Muscle of back (tissue), 3 donors: ENCODE measurements at regions not wholly inside any gene's neighbourhood (a gene's known extent, or its start where the extent isn't known, plus 50 kb on each side); places are given as distances from the start of the nearest gene placed in this dataset.

Experiments
- DNase-seq, 3 donors: peaks; one replicate each; pipeline versions ENCODE4 v3.0.0 to v3.0.0-alpha.2; 2013

DNA sequence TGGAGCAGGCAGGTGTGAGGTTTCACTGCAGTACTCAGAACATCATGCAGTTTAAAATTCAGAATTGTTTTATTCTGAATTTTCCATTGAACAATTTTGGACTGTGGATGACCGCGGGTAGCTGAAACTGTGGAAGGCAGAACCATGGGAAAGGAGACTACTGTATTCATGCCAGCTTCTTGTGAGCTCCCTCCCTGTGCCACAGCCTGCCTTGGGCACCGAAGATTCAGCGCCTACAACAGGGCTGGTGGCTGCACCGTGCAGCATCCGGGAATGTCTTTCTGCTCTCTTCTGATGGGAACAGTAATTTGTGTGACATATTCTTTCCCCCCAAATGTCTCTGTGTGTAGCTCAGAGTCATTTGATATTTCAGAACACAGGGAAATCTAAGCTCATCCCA is 118.5 kb upstream of the NKX1-1 start:
- no peak for DNase-seq

GRCh38 chr4:1523907-1524636 is 117.8 kb upstream of the NKX1-1 start:
- no peak for DNase-seq

- DNase-seq, result no peak
These were observed 117.3 kb upstream of the NKX1-1 start for GRCh38 chr4:1523506-1523905.

GRCh38 chr4:1523033-1523432 is 116.8 kb upstream of the NKX1-1 start:
- no peak for DNase-seq

DNA sequence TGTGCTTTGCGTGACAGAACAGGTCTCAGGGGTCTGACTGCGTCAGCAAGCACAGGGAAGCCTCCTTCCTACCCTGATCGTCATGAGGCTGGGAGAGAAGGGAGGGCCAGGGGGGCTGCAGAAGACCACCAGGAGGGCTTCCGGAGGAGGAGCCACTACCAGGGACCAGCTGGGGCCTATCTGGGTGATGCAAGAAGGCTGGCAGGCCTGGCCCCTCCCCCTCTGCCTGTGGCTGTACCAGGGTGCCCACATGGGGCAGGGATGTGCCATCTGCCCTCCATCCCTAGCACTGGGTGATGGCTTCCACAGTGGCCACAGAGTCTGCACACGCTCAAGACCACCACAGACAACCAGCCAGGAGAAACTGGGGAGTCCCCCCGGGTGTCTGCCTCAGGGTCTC is 116.4 kb upstream of the NKX1-1 start:
- no peak for DNase-seq

DNA sequence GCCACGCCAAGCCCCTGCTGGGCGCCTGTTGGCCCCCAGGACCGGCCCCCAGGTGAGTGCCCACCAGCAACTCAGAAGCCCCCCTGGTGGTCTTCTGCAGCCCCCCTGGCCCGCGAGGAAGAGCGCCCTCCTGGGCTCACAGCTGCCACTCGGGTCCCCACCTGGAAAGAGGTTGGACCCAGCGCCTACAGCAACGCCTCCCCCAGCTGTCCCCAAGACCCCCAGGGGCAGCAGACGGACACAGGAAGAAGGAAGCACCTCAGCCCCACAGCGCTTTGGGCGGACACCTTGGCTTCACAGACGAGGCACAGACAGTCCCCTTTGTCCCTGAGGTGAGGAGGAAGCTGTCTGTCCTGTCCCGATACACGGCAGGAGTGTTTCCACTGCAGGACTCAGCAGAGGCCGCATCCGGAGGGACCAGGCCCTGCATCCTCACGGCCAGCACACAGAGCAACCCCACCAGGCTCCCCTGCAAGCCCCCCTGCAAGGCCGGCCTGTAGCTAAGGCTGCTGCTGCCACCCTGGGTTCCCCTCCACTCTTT is 115.6 kb upstream of the NKX1-1 start:
- DNase-seq, result no peak

DNA sequence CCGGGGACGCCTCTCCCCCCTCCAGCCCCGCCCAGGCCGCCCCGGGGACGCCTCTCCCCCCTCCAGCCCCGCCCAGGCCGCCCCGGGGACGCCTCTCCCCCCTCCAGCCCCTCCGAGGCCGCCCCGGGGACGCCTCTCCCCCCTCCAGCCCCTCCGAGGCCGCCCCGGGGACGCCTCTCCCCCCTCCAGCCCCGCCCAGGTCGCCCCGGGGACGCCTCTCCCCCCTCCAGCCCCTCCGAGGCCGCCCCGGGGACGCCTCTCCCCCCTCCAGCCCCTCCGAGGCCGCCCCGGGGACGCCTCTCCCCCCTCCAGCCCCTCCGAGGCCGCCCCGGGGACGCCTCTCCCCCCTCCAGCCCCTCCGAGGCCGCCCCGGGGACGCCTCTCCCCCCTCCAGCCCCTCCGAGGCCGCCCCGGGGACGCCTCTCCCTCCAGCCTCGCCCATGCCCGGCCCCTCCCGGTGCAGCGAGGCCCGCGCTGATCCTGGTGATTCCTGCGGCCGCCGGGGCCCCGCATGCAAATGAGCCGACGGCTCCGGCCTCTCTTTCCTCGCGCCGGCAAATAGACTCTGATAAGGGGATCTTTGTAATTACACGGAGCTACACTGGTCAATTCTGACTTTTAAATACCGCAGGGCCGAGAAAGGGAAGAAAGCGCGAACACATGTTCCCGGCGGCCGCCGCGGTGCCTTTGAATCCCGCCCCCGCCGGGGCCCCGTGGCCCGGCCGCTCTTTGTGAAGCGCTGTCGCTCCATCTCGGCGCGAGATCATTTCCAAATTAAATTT is 114.7 kb upstream of the NKX1-1 start:
- DNase-seq, result peak in 1 of 3 donors; percentile 42

DNA sequence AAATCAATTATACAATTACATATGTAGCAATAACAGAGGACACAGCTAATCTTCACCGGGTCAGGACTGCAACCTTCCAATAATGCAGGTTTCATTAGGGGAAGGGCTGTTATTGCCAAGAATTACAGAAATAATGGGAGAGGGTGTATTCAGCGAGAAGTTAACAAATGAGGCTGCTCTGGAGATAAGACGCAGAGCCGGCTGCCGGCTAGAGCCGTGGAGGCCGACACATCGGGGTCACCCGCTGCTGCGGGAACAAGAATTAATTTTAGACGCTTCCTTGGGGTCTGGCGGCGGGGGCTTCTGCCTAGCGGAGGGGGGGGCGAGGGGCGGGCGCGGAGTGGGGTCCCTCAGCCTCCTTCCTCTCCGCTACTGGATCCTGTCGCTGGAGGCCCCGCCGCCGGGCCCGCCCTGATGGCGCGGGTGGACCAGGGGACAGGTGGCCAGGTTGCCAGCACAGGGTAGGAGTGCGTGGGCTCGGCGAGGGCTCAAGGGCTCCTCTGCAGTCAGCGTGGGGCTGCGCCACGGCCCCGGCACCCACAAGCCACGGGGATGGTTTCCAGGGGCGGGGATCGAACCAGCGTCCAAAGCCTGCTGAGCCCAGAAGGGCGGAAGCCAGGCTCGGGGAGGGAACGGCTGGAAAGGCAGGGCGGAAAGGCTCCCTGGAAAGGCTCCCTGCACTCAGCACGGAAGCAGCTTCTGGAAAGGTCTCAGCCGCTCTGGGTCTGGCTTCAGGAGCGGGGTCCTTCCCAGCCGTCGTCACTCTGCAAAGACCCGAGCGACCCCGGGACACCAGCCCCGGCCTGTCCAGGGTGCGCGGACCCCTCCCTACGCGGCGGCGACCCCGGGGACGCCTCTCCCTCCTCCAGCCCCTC is 113.8 kb upstream of the NKX1-1 start:
- DNase-seq, result no peak

- DNase-seq, result no peak
These were observed 112.9 kb upstream of the NKX1-1 start for GRCh38 chr4:1518997-1519700.

DNA sequence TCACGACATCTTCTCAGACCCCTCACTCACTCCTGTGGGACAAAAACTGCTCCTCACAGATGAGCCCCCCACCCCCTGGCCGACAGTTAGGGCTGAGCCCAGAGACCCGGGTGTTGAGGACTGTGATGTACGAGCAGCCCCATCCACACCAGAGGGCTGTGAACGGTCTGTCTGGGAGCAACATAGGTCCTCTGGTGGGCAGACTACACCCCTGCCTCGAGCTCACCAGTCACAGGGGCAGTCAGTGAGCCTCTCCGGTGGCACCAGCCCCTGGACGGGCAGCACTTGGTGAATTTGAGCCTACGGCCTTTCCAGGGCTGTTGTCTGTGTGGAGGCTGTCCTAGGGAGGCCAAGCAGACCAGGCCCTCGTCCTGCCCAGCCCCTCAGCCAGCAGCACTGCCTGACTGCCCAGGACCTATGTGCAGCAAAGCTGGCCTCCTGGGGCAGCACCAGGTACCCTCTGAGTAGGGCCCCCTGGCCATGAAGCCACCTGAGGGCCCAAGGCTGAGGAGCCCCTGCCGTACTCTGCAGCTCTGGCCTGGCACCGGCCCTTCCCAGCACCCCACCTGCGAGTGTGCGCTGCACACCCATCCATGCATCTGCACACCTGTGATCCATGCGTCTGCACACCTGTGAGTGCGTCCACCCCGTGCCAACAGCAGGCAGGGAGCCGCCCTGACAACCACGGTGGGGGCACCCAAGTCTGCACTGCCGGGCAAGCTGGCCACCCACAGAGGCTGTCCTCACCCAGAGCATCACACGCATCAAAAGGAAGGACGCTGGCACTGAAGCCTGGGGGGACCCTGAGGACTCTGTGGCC is 111.6 kb upstream of the NKX1-1 start:
- DNase-seq, result no peak

DNA sequence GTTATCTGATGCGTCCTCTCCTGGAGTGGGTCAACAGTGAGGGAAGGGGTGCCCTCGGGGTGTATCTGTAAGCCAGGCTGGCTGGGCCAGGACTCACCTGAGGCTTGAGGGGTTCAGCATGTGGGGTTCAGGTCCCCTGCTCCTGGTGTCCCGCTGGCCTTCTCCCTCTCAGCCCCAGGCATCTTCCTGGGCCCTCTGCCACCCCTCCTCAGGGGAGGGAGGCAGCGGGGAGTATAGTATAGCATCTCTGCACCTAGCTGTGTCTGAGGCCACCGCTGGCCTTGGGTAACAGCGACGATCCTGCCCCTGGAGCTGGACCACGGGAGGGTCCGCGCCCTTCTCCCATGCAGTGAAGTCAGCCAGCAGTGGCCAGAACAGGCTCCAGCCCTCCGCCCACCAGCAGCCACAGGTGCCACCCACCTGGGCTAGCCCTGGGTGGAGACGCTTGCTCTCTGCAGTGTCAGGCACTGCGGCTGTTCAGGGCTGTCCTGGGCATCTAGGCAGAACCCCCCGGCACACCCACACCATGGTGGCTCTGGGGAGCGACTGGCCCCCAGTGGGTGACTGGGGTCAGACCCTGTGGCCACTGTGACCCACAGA is 110.7 kb upstream of the NKX1-1 start:
- DNase-seq, result no peak

DNA sequence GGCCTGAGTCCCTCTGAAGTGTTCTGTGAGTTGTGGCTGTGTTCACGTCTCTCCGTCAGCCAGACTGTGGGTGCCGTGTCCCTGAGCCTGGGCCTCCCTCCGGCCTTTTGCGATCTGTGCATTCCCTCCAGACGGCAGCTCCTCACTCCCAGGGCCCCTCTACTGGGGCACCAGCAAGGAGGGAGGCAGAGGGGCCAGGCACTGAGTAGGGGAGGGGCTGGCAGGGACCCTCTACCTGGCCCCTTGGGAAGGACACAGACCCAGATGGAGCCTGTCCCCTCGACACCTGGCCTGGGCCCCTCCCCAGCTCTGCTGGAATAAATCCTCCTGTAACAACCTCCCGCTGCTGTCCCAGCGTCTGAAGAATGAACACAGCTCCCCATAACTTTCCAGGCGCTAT is 110.0 kb upstream of the NKX1-1 start:
- no peak for DNase-seq

GRCh38 chr4:1515763-1516162 is 109.5 kb upstream of the NKX1-1 start:
- no peak for DNase-seq

DNA sequence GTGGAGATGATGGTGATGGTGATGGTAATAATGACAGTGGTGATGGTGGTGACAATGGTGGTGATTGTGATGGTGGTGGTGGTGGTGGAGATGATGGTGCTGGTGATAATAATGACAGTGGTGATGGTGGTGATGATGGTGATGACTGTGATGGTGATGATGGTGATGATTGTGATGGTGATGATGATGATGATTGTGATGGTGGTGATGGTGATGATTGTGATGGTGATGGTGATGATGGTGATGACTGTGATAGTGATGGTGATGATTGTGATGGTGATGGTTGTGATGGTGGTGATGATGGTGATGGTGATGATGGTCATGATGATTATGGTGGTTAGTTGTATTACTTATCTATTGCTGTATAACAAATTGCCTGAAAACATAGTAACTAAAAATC is 108.9 kb upstream of the NKX1-1 start:
- DNase-seq, result no peak

- DNase-seq, result no peak
These were observed 108.4 kb upstream of the NKX1-1 start for GRCh38 chr4:1514612-1515011.

- no peak for DNase-seq
These were observed 107.8 kb upstream of the NKX1-1 start for GRCh38 chr4:1513936-1514483.

DNA sequence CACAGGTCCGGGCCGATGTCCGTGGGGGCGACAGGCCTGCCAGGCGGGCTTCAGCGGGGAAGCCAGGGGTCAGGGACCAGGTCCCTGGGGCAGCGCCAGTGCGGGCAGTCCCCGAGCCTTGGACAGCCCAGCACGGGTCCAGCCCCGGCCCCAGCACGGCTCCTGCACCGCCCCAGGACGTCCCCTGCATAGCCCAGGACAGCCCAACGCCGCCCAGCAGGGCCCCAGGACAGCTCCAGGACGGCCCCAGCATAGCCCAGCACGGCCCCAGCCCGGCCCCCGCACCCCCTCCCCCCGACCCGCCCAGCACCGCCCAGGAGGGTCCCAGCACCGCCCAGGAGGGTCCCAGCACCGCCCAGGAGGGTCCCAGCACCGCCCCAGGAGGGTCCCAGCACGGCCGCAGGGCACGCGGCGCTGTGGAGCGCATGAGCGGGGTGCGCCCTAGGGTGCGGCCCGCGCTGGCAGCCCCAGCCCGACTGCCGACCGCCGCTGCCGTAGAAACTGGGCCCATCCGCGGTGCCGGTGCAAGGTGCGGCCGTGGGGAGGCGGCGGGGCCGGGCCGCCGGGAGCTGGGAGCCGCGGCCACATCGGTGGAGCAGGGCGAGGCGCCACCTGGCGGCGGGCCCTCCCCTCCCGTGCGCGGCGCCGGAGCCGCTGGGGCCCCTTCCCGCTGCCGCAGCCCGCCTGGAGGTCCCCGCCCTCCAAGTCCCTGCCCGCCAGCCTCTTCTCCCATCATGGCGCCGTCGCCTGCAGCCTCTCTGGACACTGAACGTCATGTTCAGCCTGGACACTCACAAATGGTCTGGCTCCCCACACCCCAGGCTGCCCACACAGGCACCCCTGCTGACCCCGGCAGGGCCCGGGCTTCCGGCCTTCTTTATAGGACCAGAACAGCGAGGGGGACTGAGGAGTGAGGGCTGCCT is 106.8 kb upstream of the NKX1-1 start:
- DNase-seq, result peak in 2 of 3 donors; percentile 35 to 64

- no peak for DNase-seq
These were observed 106.0 kb upstream of the NKX1-1 start for GRCh38 chr4:1512051-1512737.
